Cardiac muscle cell (in vitro differentiated cells and primary cell): ENCODE measurements at regions not wholly inside any gene's neighbourhood (a gene's known extent, or its start where the extent isn't known, plus 50 kb on each side); places are given as distances from the start of the nearest gene placed in this dataset.
"Not testable (repeated sequence)": the region's sequence is repeated elsewhere in the genome, so short reads cannot be mapped to it uniquely, and the experiment has no call there.

Experiments used
- DNase-seq, 2 donors: peaks; one replicate each; pipeline versions ENCODE4 v3.0.0 to v3.0.0-alpha.2; 2010 to 2017; ENCODE audit warnings: low read depth in 1 of 2, low spot score in 1 of 2
- H3K27ac ChIP-seq: fragments of 200-600 bp; sonication (generic); 2 replicates; pipeline ENCODE4 v1.5.1; 2016
- H3K27me3 ChIP-seq: fragments of 200-600 bp; sonication (generic); 2 replicates; pipeline ENCODE4 v1.6.0; 2016; ENCODE audit warnings: control low read depth
- H3K36me3 ChIP-seq: fragments of 200-600 bp; sonication (generic); 2 replicates; pipeline ENCODE4 v1.5.1; 2016; ENCODE audit warnings: control low read depth
- H3K4me1 ChIP-seq: fragments of 200-600 bp; sonication (generic); 2 replicates; pipeline ENCODE4 v1.8.1; 2017; ENCODE audit warnings: low read depth, mild to moderate bottlenecking, mixed run types
- H3K4me3 ChIP-seq: fragments of 200-600 bp; sonication (generic); 2 replicates; pipeline ENCODE4 v1.5.1; 2016; ENCODE audit warnings: mild to moderate bottlenecking
- H3K9me3 ChIP-seq: fragments of 200-600 bp; sonication (generic); 2 replicates; pipeline ENCODE4 v1.5.1; 2017; ENCODE audit warnings: low read depth, mild to moderate bottlenecking, control low read depth
- CTCF ChIP-seq: IDR thresholded peaks from 2 replicates; pipeline ENCODE4 v1.5.1; 2012; ENCODE audit warnings: low read depth, mild to moderate bottlenecking, low read length

GRCh38 chr9:104388071-104388470 is 116.0 kb upstream of the OR13F1 start:
- Histone ChIP-seq H3K27ac (no peak overlapping the region), H3K27me3 (no peaks in the 10 kb centered on the region), H3K9me3 (no peaks in the 10 kb centered on the region), H3K4me1 (peaks cover 4% of the 10 kb centered on the region), H3K4me3 (no peak overlapping the region), H3K36me3 (no peaks in the 10 kb centered on the region)
- no peak for DNase-seq
- no peak for TF ChIP-seq CTCF

GRCh38 chr9:104389341-104389740 is 114.7 kb upstream of the OR13F1 start:
- no peaks in the 10 kb centered on the region for H3K9me3 ChIP-seq
- no peak overlapping the region for H3K4me3 ChIP-seq
- no peak overlapping the region for H3K27ac ChIP-seq
- H3K4me1 ChIP-seq = peaks cover 4% of the 10 kb centered on the region
- H3K27me3 ChIP-seq = no peaks in the 10 kb centered on the region
- no peak for DNase-seq
- TF ChIP-seq CTCF = no peak
- no peaks in the 10 kb centered on the region for H3K36me3 ChIP-seq

GRCh38 chr9:104394901-104395300 is 109.2 kb upstream of the OR13F1 start:
- DNase-seq = peak in 1 of 2 donors; percentile 13
- not testable (repeated sequence) for H3K4me1 ChIP-seq, H3K9me3 ChIP-seq, H3K4me3 ChIP-seq, H3K27ac ChIP-seq, H3K27me3 ChIP-seq, H3K36me3 ChIP-seq

- no peak for DNase-seq
These were observed 91.8 kb upstream of the OR13F1 start for GRCh38 chr9:104412238-104412637.

GRCh38 chr9:104416470-104416869 is 87.6 kb upstream of the OR13F1 start:
- no peaks in the 10 kb centered on the region for H3K36me3 ChIP-seq
- TF ChIP-seq CTCF = no peak

More at GRCh38 chr9:104412238-104412637, 91.8 kb upstream of the OR13F1 start:
- H3K27me3 ChIP-seq = no peaks in the 10 kb centered on the region
- H3K4me1 ChIP-seq = no peaks in the 10 kb centered on the region
- H3K9me3 ChIP-seq = no peaks in the 10 kb centered on the region
- no peak for TF ChIP-seq CTCF
- no peak overlapping the region for H3K4me3 ChIP-seq
- H3K27ac ChIP-seq = no peak overlapping the region
- no peaks in the 10 kb centered on the region for H3K36me3 ChIP-seq

GRCh38 chr9:104417296-104417695 is 86.8 kb upstream of the OR13F1 start:
- Histone ChIP-seq H3K36me3 (no peaks in the 10 kb centered on the region), H3K27me3 (no peaks in the 10 kb centered on the region), H3K9me3 (no peaks in the 10 kb centered on the region), H3K4me1 (no peaks in the 10 kb centered on the region), H3K27ac (no peak overlapping the region), H3K4me3 (no peak overlapping the region)
- TF ChIP-seq CTCF = no peak
- no peak for DNase-seq

More at GRCh38 chr9:104416470-104416869, 87.6 kb upstream of the OR13F1 start:
- Histone ChIP-seq H3K4me1 (no peaks in the 10 kb centered on the region), H3K4me3 (no peak overlapping the region), H3K9me3 (no peaks in the 10 kb centered on the region), H3K27ac (no peak overlapping the region), H3K27me3 (no peaks in the 10 kb centered on the region)
- no peak for DNase-seq
